T47D (cell line): ENCODE measurements at regions not wholly inside any gene's neighbourhood (a gene's known extent, or its start where the extent isn't known, plus 50 kb on each side); places are given as distances from the start of the nearest gene placed in this dataset.

Experiments used
- DNase-seq, 2 experiments: peaks; one replicate each; pipeline versions ENCODE4 v3.0.0 to v3.0.0-alpha.2; 2011 to 2012; ENCODE audit warnings: low read depth in 1 of 2, low spot score in 1 of 2
- JUND ChIP-seq: IDR thresholded peaks from 2 replicates; pipeline ENCODE4 v1.6.1; 2012; ENCODE audit warnings: low read depth
- in situ Hi-C: cut with HindIII; loops from 2 replicates; pipeline ENCODE4 v1.10.0; 2016; ENCODE audit warnings: low sequenced_read_pairs, low pct_unique_long_range_greater_than_20kb

- no peak for TF ChIP-seq JUND
- DNase-seq, result no peak
- in situ Hi-C loops, result no loop called here
Observed at GRCh38 chr1:60936591-60937342, 145.6 kb upstream of the NFIA start.

DNA sequence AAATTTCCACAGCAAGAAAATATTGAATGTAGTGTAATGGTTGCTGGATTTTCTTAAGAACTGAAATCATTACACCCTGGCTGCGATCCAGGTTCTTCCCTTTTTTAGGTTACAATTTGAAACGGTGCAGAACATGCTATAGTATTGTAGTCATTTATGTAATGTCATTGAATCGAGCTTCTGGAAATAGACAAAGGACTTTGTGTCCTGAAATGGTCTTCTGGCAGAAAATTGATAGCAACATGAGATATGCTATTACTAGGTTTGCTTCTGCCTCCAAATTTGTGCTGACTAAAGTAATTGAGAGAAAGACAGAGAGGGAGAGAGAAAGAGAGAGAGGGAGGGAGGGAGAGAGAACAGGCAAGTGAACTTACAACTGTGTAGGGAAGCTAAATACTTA is 146.2 kb upstream of the NFIA start:
- DNase-seq, result no peak
- no peak for TF ChIP-seq JUND
- in situ Hi-C loops, result no loop called here

GRCh38 chr1:60935599-60936110 is 146.7 kb upstream of the NFIA start:
- no peak for DNase-seq
- in situ Hi-C loops, result no loop called here
- no peak for TF ChIP-seq JUND

- no peak for DNase-seq
- in situ Hi-C loops, result no loop called here
- no peak for TF ChIP-seq JUND
Observed at GRCh38 chr1:60930130-60930529, 152.2 kb upstream of the NFIA start.

DNA sequence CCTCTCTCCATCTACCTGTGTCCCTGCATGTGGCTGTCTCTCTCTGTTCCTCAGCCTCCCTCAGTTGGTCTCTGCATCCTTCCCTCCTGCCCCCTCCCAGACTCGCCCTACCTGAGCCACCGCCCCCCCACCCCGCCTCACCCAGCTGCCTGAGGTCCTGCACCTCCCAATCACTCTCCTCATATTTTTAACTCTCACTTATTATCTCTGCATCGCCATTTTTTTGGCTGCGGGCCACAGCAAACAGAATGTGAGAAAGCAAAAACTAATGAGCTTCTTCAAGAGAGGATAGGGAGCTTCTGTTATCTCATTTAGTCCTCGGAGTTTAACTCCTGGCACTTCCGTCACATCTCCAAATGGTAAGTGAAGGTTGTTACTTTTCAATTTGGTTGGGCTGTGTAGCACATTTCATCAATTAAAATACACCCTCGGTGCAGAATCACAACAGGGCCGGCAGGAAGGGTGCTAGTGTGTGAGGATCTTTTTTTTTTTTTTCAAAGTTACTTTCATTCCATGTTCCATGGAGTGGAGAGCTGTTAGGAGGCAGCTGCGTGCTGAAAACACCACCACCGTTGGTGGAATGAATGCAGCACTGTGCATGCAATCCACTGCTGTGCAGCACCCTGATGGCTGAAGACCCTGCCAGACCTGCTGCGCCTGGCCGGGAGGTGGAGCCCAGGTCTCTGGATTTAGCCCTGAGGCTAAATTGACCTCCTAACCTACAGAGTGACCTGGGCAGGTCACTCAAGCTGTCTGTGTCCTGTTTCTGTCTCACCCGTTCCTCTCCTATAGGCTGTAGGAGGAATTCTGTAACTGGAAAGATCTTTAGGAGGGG is 157.2 kb upstream of the NFIA start:
- no peak for TF ChIP-seq JUND
- in situ Hi-C loops, result no loop called here
- peak in 1 of 2 experiments; percentile 30 for DNase-seq

GRCh38 chr1:60924165-60924564 is 158.2 kb upstream of the NFIA start:
- TF ChIP-seq JUND, result no peak
- in situ Hi-C loops, result no loop called here
- DNase-seq, result no peak

DNA sequence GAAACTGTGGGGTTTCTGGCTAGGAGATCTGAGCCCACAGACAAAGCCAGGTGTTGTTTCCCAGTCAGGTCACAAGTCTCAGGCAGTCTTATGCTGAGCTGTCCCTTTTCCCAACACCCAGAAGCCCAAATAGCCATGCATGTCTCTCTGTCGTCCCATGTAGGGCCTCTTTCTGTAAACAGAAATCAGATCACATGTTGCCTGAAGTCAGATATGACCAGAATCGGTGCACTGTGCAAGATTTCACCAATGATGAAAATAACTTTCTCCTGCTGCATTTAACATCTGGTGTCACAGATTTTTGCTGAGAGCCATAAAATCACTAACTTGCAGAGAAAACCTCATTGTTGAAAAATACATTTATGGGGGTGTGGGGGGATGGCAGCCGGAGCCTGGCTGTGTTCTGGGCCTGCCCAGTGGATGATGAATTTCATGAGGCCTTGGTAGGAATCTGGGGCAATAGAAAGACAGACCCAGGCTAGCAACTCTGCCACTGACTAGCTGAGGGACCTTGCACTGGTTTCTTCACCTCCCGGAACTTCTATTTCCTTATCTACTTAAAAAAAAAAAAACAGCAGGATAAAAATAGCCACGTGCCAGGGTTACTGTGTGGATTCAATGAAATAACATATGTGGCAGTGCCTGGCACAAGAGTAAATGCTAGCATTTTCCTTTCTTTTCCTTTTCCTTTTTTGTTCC is 158.8 kb upstream of the NFIA start:
- in situ Hi-C loops, result no loop called here
- no peak for DNase-seq
- no peak for TF ChIP-seq JUND

DNA sequence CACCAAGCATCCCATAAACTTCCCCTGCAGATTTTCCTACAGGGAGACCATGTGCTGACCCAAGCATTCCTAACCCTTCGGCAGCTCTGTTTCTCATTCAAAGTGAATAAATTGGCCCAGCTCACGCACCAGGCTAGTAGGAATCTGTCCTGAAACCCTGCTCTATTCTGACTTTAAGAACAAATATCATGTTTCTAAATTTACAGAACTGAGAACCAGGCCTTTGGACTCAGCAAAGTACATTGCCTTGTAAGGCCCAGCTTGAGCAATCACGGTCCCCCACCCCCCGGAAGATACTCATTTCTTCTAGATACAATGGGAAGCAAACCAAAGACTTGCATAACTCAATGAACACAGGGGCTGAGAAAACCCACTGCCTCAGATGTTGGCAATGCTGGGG is 160.1 kb upstream of the NFIA start:
- no peak for TF ChIP-seq JUND
- in situ Hi-C loops, result no loop called here
- no peak for DNase-seq

GRCh38 chr1:60921175-60921574 is 161.2 kb upstream of the NFIA start:
- in situ Hi-C loops, result no loop called here

DNA sequence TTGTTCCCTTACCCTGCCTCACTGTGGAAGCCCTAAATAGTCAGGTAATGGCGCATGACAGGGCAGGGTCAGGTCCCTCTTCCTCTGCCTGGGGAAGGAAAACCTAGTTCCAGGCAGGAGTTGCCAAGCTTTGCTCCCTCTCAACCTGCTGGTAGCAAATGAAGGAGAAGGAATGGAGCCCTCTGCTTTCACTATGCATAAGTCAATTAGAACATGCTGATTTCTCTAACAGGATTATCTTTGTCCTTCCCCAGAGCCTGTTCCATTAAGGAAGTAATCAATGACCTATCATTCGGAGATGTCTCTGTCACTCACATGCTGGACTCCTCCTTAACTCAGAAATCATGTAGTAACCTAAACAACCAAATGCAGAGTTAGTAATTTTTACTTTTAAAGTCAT is 161.8 kb upstream of the NFIA start:
- in situ Hi-C loops, result no loop called here
- no peak for DNase-seq
- TF ChIP-seq JUND, result no peak

More at GRCh38 chr1:60921175-60921574, 161.2 kb upstream of the NFIA start:
- DNase-seq, result no peak
- no peak for TF ChIP-seq JUND

DNA sequence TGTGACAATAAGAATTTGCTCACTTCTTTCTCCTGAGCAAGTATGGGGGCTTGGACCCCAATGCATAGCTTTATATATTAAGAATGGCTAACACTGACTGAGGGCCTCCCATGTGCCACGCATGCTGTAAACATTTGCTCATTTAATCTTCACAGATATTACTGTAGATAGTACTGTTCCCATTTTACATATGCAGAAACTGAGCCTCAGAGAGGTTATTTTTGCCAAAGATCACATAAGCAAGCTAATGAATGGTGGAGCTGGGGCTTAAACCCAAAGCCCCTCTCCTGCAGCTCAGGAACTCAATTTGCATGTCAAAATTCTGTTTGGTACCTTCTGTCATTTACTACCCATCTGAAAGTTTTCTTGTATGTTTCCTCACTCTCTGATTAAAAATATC is 163.5 kb upstream of the NFIA start:
- no peak for TF ChIP-seq JUND
- in situ Hi-C loops, result no loop called here
- no peak for DNase-seq

- in situ Hi-C loops, result no loop called here
- DNase-seq, result no peak
- TF ChIP-seq JUND, result no peak
Observed at GRCh38 chr1:60916906-60917305, 165.5 kb upstream of the NFIA start.

DNA sequence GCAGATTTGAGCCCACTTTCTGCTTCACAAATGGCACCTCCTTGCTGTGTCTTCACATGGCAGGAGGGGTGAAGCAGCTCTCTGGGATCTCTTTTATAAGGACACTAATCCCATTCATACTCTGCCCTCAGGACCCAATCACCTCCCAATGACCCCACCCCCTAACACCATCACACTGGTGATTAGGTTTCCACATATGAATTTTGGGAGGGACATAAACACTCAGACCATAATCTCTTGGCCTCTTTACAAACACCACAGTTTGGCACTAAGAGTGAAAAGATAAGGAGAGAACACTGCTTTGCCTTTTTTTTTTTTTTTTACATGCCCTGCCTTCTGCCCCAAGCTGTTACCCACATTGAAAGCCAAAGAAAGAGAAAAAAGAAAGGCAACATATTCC is 166.2 kb upstream of the NFIA start:
- DNase-seq, result no peak
- in situ Hi-C loops, result no loop called here
- no peak for TF ChIP-seq JUND
